SK-N-SH (cell line): ENCODE measurements at regions not wholly inside any gene's neighbourhood (a gene's known extent, or its start where the extent isn't known, plus 50 kb on each side); places are given as distances from the start of the nearest gene placed in this dataset.

Source experiments
- GABPA ChIP-seq: IDR thresholded peaks from 2 replicates; pipeline ENCODE4 v1.4.0; 2012; ENCODE audit warnings: low read depth, mild to moderate bottlenecking
- NRF1 ChIP-seq: IDR thresholded peaks from 2 replicates; pipeline ENCODE4 v1.6.1; 2012; ENCODE audit warnings: low read depth, mild to moderate bottlenecking, low read length
- POLR2AphosphoS5 ChIP-seq: IDR thresholded peaks from 2 replicates; pipeline ENCODE4 v1.6.1; 2012; ENCODE audit warnings: low read depth, low read length
- RAD21 ChIP-seq: IDR thresholded peaks from 2 replicates; pipeline ENCODE4 v1.6.1; 2012; ENCODE audit warnings: mild to moderate bottlenecking, low read length
- RFX5 ChIP-seq: IDR thresholded peaks from 2 replicates; pipeline ENCODE4 v1.6.1; 2012; ENCODE audit warnings: mild to moderate bottlenecking, improper control_type of control experiment, low read length
- SIN3A ChIP-seq: IDR thresholded peaks from 2 replicates; pipeline ENCODE4 v1.6.1; 2012; ENCODE audit warnings: low read depth, mild to moderate bottlenecking, low read length, moderate library complexity, borderline replicate concordance
- SMC3 ChIP-seq: IDR thresholded peaks from 2 replicates; pipeline ENCODE4 v1.6.1; 2012; ENCODE audit warnings: low read depth, low read length, improper control_type of control experiment
- TAF1 ChIP-seq: IDR thresholded peaks from 2 replicates; pipeline ENCODE4 v1.6.1; 2012; ENCODE audit warnings: low read depth, mild to moderate bottlenecking, low read length, moderate library complexity, borderline replicate concordance
- TCF12 ChIP-seq: IDR thresholded peaks from 2 replicates; pipeline ENCODE4 v1.4.0; 2012
- ZBTB33 ChIP-seq: IDR thresholded peaks from 2 replicates; pipeline ENCODE4 v1.4.0; 2012; ENCODE audit warnings: low read depth, borderline replicate concordance
- TF ChIP-seq, protein P1 (sequence below): fragments of 200-600 bp; sonication (generic); IDR thresholded peaks from 2 replicates; pipeline ENCODE4 v1.6.1; 2017; ENCODE audit warnings: antibody characterized with exemption, mild to moderate bottlenecking, moderate library complexity
- TF ChIP-seq, protein P2 (sequence below): fragments of 150-350 bp; IDR thresholded peaks from 2 replicates; pipeline ENCODE4 v1.6.1; 2017; ENCODE audit warnings: antibody characterized with exemption, low read length, low read depth, borderline replicate concordance
- TF ChIP-seq, protein P3 (sequence below): IDR thresholded peaks from 2 replicates; pipeline ENCODE4 v1.4.0; 2012; ENCODE audit warnings: low read depth, borderline replicate concordance
- TF ChIP-seq, protein P4 (sequence below): fragments of 150-350 bp; IDR thresholded peaks from 2 replicates; pipeline ENCODE4 v1.6.1; 2016; ENCODE audit warnings: mild to moderate bottlenecking, low read depth, low read length

- TF ChIP-seq, protein P1, sequence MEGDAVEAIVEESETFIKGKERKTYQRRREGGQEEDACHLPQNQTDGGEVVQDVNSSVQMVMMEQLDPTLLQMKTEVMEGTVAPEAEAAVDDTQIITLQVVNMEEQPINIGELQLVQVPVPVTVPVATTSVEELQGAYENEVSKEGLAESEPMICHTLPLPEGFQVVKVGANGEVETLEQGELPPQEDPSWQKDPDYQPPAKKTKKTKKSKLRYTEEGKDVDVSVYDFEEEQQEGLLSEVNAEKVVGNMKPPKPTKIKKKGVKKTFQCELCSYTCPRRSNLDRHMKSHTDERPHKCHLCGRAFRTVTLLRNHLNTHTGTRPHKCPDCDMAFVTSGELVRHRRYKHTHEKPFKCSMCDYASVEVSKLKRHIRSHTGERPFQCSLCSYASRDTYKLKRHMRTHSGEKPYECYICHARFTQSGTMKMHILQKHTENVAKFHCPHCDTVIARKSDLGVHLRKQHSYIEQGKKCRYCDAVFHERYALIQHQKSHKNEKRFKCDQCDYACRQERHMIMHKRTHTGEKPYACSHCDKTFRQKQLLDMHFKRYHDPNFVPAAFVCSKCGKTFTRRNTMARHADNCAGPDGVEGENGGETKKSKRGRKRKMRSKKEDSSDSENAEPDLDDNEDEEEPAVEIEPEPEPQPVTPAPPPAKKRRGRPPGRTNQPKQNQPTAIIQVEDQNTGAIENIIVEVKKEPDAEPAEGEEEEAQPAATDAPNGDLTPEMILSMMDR, result no peak
- TF ChIP-seq NRF1 (no peak), SIN3A (no peak), RFX5 (no peak), ZBTB33 (no peak), GABPA (no peak), TAF1 (no peak), RAD21 (no peak), POLR2AphosphoS5 (no peak), TCF12 (no peak), SMC3 (no peak)
- TF ChIP-seq, protein P2, sequence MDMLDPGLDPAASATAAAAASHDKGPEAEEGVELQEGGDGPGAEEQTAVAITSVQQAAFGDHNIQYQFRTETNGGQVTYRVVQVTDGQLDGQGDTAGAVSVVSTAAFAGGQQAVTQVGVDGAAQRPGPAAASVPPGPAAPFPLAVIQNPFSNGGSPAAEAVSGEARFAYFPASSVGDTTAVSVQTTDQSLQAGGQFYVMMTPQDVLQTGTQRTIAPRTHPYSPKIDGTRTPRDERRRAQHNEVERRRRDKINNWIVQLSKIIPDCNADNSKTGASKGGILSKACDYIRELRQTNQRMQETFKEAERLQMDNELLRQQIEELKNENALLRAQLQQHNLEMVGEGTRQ, result no peak
- TF ChIP-seq, protein P3, sequence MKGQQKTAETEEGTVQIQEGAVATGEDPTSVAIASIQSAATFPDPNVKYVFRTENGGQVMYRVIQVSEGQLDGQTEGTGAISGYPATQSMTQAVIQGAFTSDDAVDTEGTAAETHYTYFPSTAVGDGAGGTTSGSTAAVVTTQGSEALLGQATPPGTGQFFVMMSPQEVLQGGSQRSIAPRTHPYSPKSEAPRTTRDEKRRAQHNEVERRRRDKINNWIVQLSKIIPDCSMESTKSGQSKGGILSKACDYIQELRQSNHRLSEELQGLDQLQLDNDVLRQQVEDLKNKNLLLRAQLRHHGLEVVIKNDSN, result no peak
- TF ChIP-seq, protein P4, sequence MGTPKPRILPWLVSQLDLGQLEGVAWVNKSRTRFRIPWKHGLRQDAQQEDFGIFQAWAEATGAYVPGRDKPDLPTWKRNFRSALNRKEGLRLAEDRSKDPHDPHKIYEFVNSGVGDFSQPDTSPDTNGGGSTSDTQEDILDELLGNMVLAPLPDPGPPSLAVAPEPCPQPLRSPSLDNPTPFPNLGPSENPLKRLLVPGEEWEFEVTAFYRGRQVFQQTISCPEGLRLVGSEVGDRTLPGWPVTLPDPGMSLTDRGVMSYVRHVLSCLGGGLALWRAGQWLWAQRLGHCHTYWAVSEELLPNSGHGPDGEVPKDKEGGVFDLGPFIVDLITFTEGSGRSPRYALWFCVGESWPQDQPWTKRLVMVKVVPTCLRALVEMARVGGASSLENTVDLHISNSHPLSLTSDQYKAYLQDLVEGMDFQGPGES, result no peak
These were observed 62.4 kb downstream of the ARL6IP4 start for GRCh38 chr12:123042833-123043232.
